RWPE1 (cell line): ENCODE measurements at regions not wholly inside any gene's neighbourhood (a gene's known extent, or its start where the extent isn't known, plus 50 kb on each side); places are given as distances from the start of the nearest gene placed in this dataset.

Experiments
- CTCF ChIA-PET: fragments of 350-600 bp; sonication (Branson Sonifier 250); formaldehyde crosslinking; extraction: SDS; loops from one replicate; lab custom pipeline; 2021; lab: Yijun Ruan, JAX
- POLR2A ChIA-PET: fragments of 400-600 bp; formaldehyde crosslinking; extraction: SDS; loops from one replicate; lab custom pipeline; 2020; ENCODE audit warnings: antibody characterized with exemption; ENCODE audit not compliant: low non-redundant PET; lab: Yijun Ruan, JAX
- DNase-seq: peaks from one replicate; pipeline ENCODE4 v3.0.0; 2012; ENCODE audit warnings: low spot score
- H3K27ac ChIP-seq: fragments of 450-650 bp; 2 replicates; pipeline ENCODE4 v1.5.1; 2017
- TF ChIP-seq, protein P1 (sequence below): fragments of 450-650 bp; conservative IDR thresholded peaks from 2 replicates; pipeline ENCODE4 v1.5.1; 2017; ENCODE audit warnings: low read depth, mild to moderate bottlenecking

- TF ChIP-seq, protein P1, sequence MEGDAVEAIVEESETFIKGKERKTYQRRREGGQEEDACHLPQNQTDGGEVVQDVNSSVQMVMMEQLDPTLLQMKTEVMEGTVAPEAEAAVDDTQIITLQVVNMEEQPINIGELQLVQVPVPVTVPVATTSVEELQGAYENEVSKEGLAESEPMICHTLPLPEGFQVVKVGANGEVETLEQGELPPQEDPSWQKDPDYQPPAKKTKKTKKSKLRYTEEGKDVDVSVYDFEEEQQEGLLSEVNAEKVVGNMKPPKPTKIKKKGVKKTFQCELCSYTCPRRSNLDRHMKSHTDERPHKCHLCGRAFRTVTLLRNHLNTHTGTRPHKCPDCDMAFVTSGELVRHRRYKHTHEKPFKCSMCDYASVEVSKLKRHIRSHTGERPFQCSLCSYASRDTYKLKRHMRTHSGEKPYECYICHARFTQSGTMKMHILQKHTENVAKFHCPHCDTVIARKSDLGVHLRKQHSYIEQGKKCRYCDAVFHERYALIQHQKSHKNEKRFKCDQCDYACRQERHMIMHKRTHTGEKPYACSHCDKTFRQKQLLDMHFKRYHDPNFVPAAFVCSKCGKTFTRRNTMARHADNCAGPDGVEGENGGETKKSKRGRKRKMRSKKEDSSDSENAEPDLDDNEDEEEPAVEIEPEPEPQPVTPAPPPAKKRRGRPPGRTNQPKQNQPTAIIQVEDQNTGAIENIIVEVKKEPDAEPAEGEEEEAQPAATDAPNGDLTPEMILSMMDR, result no peak
- DNase-seq, result no peak
- H3K27ac ChIP-seq, result no peak overlapping the region
- POLR2A ChIA-PET, result no interaction called here
- CTCF ChIA-PET, result interaction anchor here (0.7 kb wide), 1 partner anchor 203 kb away, joined by 4 read pairs; no protein-coding TSS in a partner anchor
These were observed 270.3 kb downstream of the ABCC12 start for GRCh38 chr16:47885489-47885888.

GRCh38 chr16:47884116-47884725 is 271.6 kb downstream of the ABCC12 start:
- ChIA-PET POLR2A (no interaction called here), CTCF (interaction anchor here (0.6 kb wide), 1 partner anchor 240 kb away, joined by 3 read pairs; no protein-coding TSS in a partner anchor)
- TF ChIP-seq, protein P1, result no peak
- DNase-seq, result no peak
- H3K27ac ChIP-seq, result no peak overlapping the region

- ChIA-PET CTCF (interaction anchor here (0.6 kb wide), 2 partner anchors 282 to 284 kb away, joined by 3 to 4 read pairs; no protein-coding TSS in a partner anchor), POLR2A (no interaction called here)
- H3K27ac ChIP-seq, result no peak overlapping the region
- no peak for DNase-seq
- TF ChIP-seq, protein P1, result no peak
These were observed 274.2 kb downstream of the ABCC12 start for GRCh38 chr16:47881574-47881973.

GRCh38 chr16:47880653-47881052 is 275.1 kb downstream of the ABCC12 start:
- CTCF ChIA-PET, result no interaction called here
- POLR2A ChIA-PET, result no interaction called here
- no peak overlapping the region for H3K27ac ChIP-seq
- DNase-seq, result no peak
- TF ChIP-seq, protein P1, result no peak

GRCh38 chr16:47877166-47877565 is 278.6 kb downstream of the ABCC12 start:
- DNase-seq, result no peak
- CTCF ChIA-PET, result no interaction called here
- TF ChIP-seq, protein P1, result no peak
- H3K27ac ChIP-seq, result no peak overlapping the region
- POLR2A ChIA-PET, result no interaction called here

GRCh38 chr16:47876511-47876910 is 279.3 kb downstream of the ABCC12 start:
- CTCF ChIA-PET, result no interaction called here

More at GRCh38 chr16:47876511-47876910, 279.3 kb downstream of the ABCC12 start:
- H3K27ac ChIP-seq, result no peak overlapping the region
- POLR2A ChIA-PET, result no interaction called here
- DNase-seq, result no peak
- TF ChIP-seq, protein P1, result no peak
